Sigmoid colon (tissue), 6 donors: ENCODE measurements at regions not wholly inside any gene's neighbourhood (a gene's known extent, or its start where the extent isn't known, plus 50 kb on each side); places are given as distances from the start of the nearest gene placed in this dataset.

Experiments
- DNase-seq: peaks from one replicate; pipeline ENCODE4 v3.0.0-alpha.2; 2019
- H3K27ac ChIP-seq, 4 donors: fragments of 200-600 bp; sonication (generic); one replicate each; pipeline ENCODE4 v1.5.1; 2016 to 2019; ENCODE audit warnings: mild to moderate bottlenecking in 1 of 4
- H3K27me3 ChIP-seq, 3 donors: fragments of 200-600 bp; sonication (generic); one replicate each; pipeline ENCODE4 v1.5.1; 2019; ENCODE audit warnings: mild to moderate bottlenecking in 1 of 3
- H3K36me3 ChIP-seq, 4 donors: fragments of 200-600 bp; sonication (generic); one replicate each; pipeline ENCODE4 v1.5.1; 2016 to 2019
- H3K4me1 ChIP-seq, 4 donors: fragments of 200-600 bp; sonication (generic); one replicate each; pipeline ENCODE4 v1.5.1; 2017 to 2019
- H3K4me3 ChIP-seq, 4 donors: fragments of 200-600 bp; sonication (generic); one replicate each; pipeline ENCODE4 v1.5.1; 2017 to 2019; ENCODE audit warnings: mild to moderate bottlenecking in 2 of 4, moderate library complexity in 1 of 4
- H3K9me3 ChIP-seq, 4 donors: fragments of 200-600 bp in 3 of 4; sonication (generic) in 3 of 4; one replicate each; pipeline versions ENCODE4 v1.5.1 to v1.6.1; 2013 to 2019
- CTCF ChIP-seq, 4 experiments: fragments of 450-650 bp in 3 of 4; fragments of 200-600 bp in 1 of 4; IDR thresholded peaks; one replicate each; pipeline ENCODE4 v1.5.1; 2016 to 2019; ENCODE audit warnings: antibody characterized with exemption in 4 of 4, mild to moderate bottlenecking in 3 of 4, moderate library complexity in 2 of 4
- EP300 ChIP-seq, 4 donors: sonication (generic); formaldehyde crosslinking; IDR thresholded peaks; one replicate each; pipeline ENCODE4 v1.6.1; 2017; ENCODE audit warnings: antibody characterized with exemption in 4 of 4
- POLR2A ChIP-seq, 2 donors: fragments of 450-650 bp; IDR thresholded peaks; one replicate each; pipeline ENCODE4 v1.6.1; 2016; ENCODE audit warnings: antibody characterized with exemption in 2 of 2, mild to moderate bottlenecking in 2 of 2, moderate library complexity in 2 of 2
- POLR2AphosphoS5 ChIP-seq, 4 donors: sonication (generic); formaldehyde crosslinking; IDR thresholded peaks; one replicate each; pipeline ENCODE4 v1.6.1; 2017; ENCODE audit warnings: antibody characterized with exemption in 4 of 4
- WGBS, 2 donors: extraction: QIAGEN DNeasy Blood & Tissue Kit; methylation state at CpG; one replicate each; pipeline ENCODE4 v1.1.7; 2013; 5-methylcytosine and 5-hydroxymethylcytosine counted together
- intact Hi-C: fragments of 100-400 bp; cut with DNase I; formaldehyde crosslinking; loops from one replicate; pipeline ENCODE4 v1.15.1; 2023
- donor health status: healthy with polysubstance abuse.
- donor health status: healthy.

- H3K27me3 ChIP-seq, result peaks cover 0 to 32% (median 5%) of the 10 kb centered on the region in 3 donors
- DNase-seq, result no peak
- H3K4me3 ChIP-seq, result no peak overlapping the region
- intact Hi-C loops, result no loop called here
- no peaks in the 10 kb centered on the region for H3K36me3 ChIP-seq
- no peak for TF ChIP-seq POLR2AphosphoS5 (IDR thresholded peaks at IDR 0.05)
- TF ChIP-seq CTCF (IDR thresholded peaks at IDR 0.05), result no peak
- no peak for TF ChIP-seq POLR2A (IDR thresholded peaks at IDR 0.05)
- TF ChIP-seq EP300 (IDR thresholded peaks at IDR 0.05), result no peak
- WGBS, 2 donors, result 61 to 63% methylated on average over 5 of the region's 5 CpGs
- H3K27ac ChIP-seq, result no peak overlapping the region
- no peaks in the 10 kb centered on the region for H3K9me3 ChIP-seq
- no peaks in the 10 kb centered on the region for H3K4me1 ChIP-seq
Measured at GRCh38 chr12:114272605-114273004, 133.3 kb downstream of the TBX5 start.

GRCh38 chr12:114272071-114272470 lies 133.9 kb downstream of the TBX5 start:
- H3K27ac ChIP-seq, result no peak overlapping the region
- TF ChIP-seq POLR2AphosphoS5 (IDR thresholded peaks at IDR 0.05) (no peak), EP300 (IDR thresholded peaks at IDR 0.05) (no peak), CTCF (IDR thresholded peaks at IDR 0.05) (no peak), POLR2A (IDR thresholded peaks at IDR 0.05) (no peak)
- H3K36me3 ChIP-seq, result no peaks in the 10 kb centered on the region
- no peaks in the 10 kb centered on the region for H3K9me3 ChIP-seq
- no peak overlapping the region for H3K4me3 ChIP-seq
- WGBS, 2 donors, result 24 to 30% methylated on average over 2 of the region's 2 CpGs
- no peaks in the 10 kb centered on the region for H3K4me1 ChIP-seq
- no peak for DNase-seq
- H3K27me3 ChIP-seq, result peaks cover 0 to 32% (median 5%) of the 10 kb centered on the region in 3 donors
- intact Hi-C loops, result no loop called here

GRCh38 chr12:114269153-114269552 lies 136.8 kb downstream of the TBX5 start:
- no peaks in the 10 kb centered on the region for H3K9me3 ChIP-seq
- intact Hi-C loops, result no loop called here
- WGBS, 2 donors, result 60 to 64% methylated on average over 2 of the region's 2 CpGs
- no peaks in the 10 kb centered on the region for H3K36me3 ChIP-seq
- H3K27ac ChIP-seq, result no peak overlapping the region
- no peak for TF ChIP-seq POLR2A (IDR thresholded peaks at IDR 0.05)
- TF ChIP-seq EP300 (IDR thresholded peaks at IDR 0.05), result no peak
- TF ChIP-seq CTCF (IDR thresholded peaks at IDR 0.05), result no peak
- no peak for TF ChIP-seq POLR2AphosphoS5 (IDR thresholded peaks at IDR 0.05)
- H3K4me3 ChIP-seq, result no peak overlapping the region
- no peaks in the 10 kb centered on the region for H3K4me1 ChIP-seq
- H3K27me3 ChIP-seq, result peaks cover 0 to 28% (median 5%) of the 10 kb centered on the region in 3 donors
- DNase-seq, result no peak

- intact Hi-C loops, result no loop called here
- Histone ChIP-seq H3K27me3 (peaks cover 0 to 14% (median 5%) of the 10 kb centered on the region in 3 donors), H3K36me3 (no peaks in the 10 kb centered on the region), H3K4me1 (no peaks in the 10 kb centered on the region), H3K27ac (no peak overlapping the region), H3K4me3 (no peak overlapping the region), H3K9me3 (no peaks in the 10 kb centered on the region)
- DNase-seq, result no peak
- WGBS, 2 donors, result 52 to 61% methylated on average over 1 of the region's 1 CpG
- TF ChIP-seq POLR2A (IDR thresholded peaks at IDR 0.05) (no peak), CTCF (IDR thresholded peaks at IDR 0.05) (no peak), EP300 (IDR thresholded peaks at IDR 0.05) (no peak), POLR2AphosphoS5 (IDR thresholded peaks at IDR 0.05) (no peak)
Measured at GRCh38 chr12:114266536-114266935, 139.4 kb downstream of the TBX5 start.

- Histone ChIP-seq H3K27ac (no peak overlapping the region), H3K9me3 (no peaks in the 10 kb centered on the region), H3K4me3 (no peak overlapping the region), H3K36me3 (no peaks in the 10 kb centered on the region), H3K4me1 (no peaks in the 10 kb centered on the region), H3K27me3 (peaks cover 0 to 10% (median 0%) of the 10 kb centered on the region in 3 donors)
- TF ChIP-seq POLR2AphosphoS5 (IDR thresholded peaks at IDR 0.05), result no peak
- TF ChIP-seq POLR2A (IDR thresholded peaks at IDR 0.05), result no peak
- TF ChIP-seq CTCF (IDR thresholded peaks at IDR 0.05), result no peak
- no peak for TF ChIP-seq EP300 (IDR thresholded peaks at IDR 0.05)
- intact Hi-C loops, result no loop called here
- DNase-seq, result no peak
- 79 to 82% methylated on average over 3 of the region's 3 CpGs for WGBS, 2 donors
Measured at GRCh38 chr12:114265036-114265435, 140.9 kb downstream of the TBX5 start.
